GM18505 (cell line): ENCODE measurements at regions not wholly inside any gene's neighbourhood (a gene's known extent, or its start where the extent isn't known, plus 50 kb on each side); places are given as distances from the start of the nearest gene placed in this dataset.
"Not testable (repeated sequence)": the region's sequence is repeated elsewhere in the genome, so short reads cannot be mapped to it uniquely, and the experiment has no call there.

Source experiments
- ATAC-seq: cut with Tn5 transposase; IDR thresholded peaks from one replicate; pipeline ENCODE4 v1.9.1; 2021; ENCODE audit not compliant: unreplicated experiment
- POLR2A ChIP-seq: IDR thresholded peaks from 4 replicates; pipeline ENCODE4 v1.6.1; 2011; ENCODE audit warnings: borderline replicate concordance; ENCODE audit not compliant: insufficient read depth, insufficient read length; ENCODE audit errors: extremely low read depth

GRCh38 chr10:29788113-29788512 lies 153.3 kb upstream of the SVIL start:
- no peak for TF ChIP-seq POLR2A
- ATAC-seq: no peak

GRCh38 chr10:29785701-29786100 lies 150.9 kb upstream of the SVIL start:
- ATAC-seq: no peak
- no peak for TF ChIP-seq POLR2A

- no peak for ATAC-seq
- no peak for TF ChIP-seq POLR2A
Measured at GRCh38 chr10:29784175-29784773, 149.5 kb upstream of the SVIL start.

- ATAC-seq: no peak
- no peak for TF ChIP-seq POLR2A
Measured at GRCh38 chr10:29783201-29783947, 148.6 kb upstream of the SVIL start.

GRCh38 chr10:29780639-29781038 lies 145.9 kb upstream of the SVIL start:
- no peak for ATAC-seq
- TF ChIP-seq POLR2A: no peak

- no peak for TF ChIP-seq POLR2A
- no peak for ATAC-seq
Measured at GRCh38 chr10:29780096-29780495, 145.3 kb upstream of the SVIL start.

- no peak for ATAC-seq
- no peak for TF ChIP-seq POLR2A
Measured at GRCh38 chr10:29776246-29776645, 141.5 kb upstream of the SVIL start.

- no peak for TF ChIP-seq POLR2A
- ATAC-seq: no peak
Measured at GRCh38 chr10:29774475-29774874, 139.7 kb upstream of the SVIL start.

GRCh38 chr10:29773675-29774091 lies 138.9 kb upstream of the SVIL start:
- TF ChIP-seq POLR2A: no peak
- no peak for ATAC-seq

GRCh38 chr10:29772403-29772802 lies 137.6 kb upstream of the SVIL start:
- TF ChIP-seq POLR2A: no peak
- ATAC-seq: no peak

- no peak for ATAC-seq
- TF ChIP-seq POLR2A: no peak
Measured at GRCh38 chr10:29771376-29771775, 136.6 kb upstream of the SVIL start.

GRCh38 chr10:29769277-29769676 lies 134.5 kb upstream of the SVIL start:
- not testable (repeated sequence) for ATAC-seq

GRCh38 chr10:29767968-29768367 lies 133.2 kb upstream of the SVIL start:
- TF ChIP-seq POLR2A: no peak
- ATAC-seq: no peak

- no peak for TF ChIP-seq POLR2A
- ATAC-seq: no peak
Measured at GRCh38 chr10:29766753-29767152, 132.0 kb upstream of the SVIL start.
